ENCODE measurements at regions not wholly inside any gene's neighbourhood (a gene's known extent, or its start where the extent isn't known, plus 50 kb on each side); places are given as distances from the start of the nearest gene placed in this dataset.

DNA sequence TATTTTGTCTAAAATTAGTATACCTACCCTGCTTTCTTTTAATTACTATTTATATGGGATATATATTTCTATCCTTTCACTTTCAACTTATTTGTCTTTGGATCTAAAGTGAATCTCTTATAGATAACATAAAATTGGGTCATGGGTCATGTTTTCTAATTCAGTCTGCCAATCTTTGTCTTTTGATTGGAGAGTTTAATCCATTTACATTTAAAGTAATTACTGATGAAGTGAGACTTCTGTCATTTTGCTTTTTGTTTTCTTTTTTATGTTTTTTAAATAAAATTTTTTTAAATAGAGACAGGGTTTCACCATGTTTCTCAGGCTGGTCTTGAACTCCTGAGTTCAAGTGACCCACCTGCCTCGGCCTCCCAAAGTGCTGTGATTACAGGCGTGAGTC, 50.5 kb upstream of the PRDM1 start:
- DNase-seq = no peak

DNA sequence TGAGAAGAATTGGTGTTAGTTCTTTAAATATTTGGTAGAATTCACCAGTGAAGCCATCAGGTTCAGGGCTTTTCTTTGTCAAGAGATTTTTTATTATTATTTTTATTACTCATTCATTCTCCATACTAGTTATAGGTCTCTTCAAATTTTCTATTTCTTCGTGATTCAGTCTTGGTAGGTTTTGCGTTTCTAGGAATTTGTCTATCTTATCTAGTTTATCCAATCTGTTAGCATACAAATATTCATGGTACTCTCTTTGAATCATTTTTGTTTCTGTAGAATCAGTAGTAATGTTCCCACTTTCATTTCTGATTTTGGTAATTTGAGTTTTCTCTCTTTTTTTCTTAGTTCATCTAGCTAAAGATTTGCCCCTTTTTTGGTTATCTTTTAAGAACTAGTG, 52.3 kb upstream of the PRDM1 start:
- DNase-seq = no peak

DNA sequence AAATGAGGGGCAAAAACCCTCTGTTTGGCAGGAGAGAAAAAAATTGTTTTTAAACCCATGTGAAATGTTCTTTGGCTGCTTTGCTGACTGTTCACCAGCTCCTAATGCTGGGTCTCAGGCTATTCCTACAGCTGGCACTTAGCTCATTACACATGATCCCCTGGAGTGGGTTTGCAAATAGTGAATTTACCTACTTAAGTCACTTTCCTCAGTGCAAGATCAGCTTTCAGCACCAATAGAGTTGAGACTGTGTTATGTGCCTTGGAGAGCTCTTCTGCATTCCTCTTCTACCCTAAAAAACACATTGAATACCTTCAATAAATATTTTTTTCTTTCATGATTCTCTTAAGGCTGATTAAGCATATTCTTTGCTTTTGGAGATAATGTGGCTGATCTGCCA, 58.4 kb upstream of the PRDM1 start:
- no peak for DNase-seq

DNA sequence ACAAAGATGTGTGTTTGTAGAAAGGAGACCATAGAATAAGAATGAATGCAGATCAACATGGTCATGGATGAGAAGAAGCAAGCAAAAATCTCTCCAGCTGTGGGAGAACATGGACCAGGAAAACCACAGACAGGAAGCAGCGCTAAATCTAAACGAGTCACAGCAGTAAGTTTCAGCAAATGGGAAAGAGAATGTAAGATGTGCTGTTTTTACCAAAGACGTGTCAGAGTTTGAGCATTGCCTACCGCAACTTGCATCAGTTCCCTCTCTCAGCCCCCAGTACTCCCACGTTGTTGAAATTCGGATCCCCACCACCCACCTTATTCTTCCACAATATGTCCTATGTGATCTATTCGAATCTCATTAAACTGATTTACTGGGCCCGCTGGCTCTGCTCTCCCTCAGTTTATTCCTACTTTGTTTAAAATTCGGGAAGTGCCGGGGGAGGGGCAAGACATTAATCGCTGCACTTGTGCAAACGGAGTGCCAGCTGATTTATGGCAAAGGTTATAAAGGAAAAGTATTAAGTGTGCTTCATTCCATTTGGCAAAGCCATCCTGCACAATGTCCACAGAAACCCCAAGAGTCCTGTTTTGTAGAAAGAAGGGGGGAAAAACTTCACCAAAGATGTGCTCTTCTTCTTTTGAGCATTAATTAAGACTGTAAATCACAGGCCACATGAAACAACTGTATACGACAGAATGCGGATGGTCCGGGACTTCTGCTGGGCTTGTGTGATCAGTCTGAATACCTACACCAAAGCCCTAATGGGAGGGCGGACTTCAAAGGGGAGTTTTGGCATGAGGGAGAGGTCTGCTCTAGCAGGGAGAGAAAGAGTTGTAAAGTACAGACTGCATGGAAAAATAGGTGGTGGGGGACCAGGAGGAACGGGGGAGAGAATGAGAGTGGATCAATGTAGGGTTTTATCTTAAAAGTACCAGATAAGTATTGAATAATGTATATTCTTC, 59.1 kb upstream of the PRDM1 start:
- DNase-seq = no peak

DNA sequence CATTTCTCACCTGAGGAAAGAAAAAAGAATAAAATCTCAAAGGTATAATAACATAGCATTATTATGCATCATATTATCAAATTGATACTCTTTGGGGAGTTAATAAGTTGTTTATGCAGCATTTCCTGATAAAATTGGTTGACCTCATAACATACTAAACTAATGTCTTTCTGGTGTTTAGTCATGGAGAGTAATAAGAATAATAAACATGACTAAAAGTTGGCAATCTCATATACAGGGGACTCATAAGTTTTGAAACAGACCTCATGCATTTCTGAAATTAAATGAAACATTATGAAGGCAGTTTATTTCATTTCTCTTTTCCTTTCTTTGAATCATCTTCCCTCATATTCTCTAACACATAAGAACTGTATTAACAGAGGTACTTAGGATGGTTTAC, 60.5 kb upstream of the PRDM1 start:
- no peak for DNase-seq

DNA sequence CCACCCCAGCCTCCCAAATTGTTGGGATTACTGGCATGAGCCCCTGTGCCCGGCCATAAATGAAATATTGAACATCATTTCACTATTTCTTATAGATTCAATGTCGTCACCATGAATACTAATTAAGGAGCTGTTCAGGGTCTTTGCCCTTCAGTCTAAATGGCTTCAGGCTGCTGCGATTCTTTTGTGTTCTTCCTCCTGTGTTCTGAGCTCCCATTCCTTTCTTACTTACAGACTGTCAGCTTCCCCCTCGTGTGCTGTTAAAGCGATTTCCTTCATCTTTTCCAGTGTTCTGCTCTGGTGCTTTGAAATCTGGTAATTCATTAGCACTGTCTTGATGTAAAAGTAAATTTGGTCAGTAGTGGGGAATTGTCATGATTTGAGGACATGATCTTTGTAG, 63.3 kb upstream of the PRDM1 start:
- no peak for DNase-seq

DNA sequence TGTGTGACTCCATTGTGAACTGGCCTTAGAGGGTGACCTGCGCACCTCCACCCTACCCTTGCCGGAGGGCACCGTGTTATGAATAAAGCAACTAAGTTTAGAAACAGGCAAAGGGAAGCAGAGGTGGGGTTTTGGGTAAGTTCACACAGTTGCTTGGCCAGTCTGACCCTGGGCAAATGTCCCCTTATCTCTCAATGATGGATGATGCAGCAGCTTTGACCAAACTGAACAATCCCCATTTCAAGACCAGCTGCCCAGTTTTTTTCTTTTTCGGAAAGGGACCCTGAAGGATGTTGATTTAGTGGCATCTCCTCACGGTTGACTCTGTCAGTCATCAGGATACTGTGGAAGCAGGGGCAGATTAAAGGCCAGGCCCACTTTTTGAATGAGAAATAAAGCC, 68.7 kb upstream of the PRDM1 start:
- no peak for DNase-seq

DNA sequence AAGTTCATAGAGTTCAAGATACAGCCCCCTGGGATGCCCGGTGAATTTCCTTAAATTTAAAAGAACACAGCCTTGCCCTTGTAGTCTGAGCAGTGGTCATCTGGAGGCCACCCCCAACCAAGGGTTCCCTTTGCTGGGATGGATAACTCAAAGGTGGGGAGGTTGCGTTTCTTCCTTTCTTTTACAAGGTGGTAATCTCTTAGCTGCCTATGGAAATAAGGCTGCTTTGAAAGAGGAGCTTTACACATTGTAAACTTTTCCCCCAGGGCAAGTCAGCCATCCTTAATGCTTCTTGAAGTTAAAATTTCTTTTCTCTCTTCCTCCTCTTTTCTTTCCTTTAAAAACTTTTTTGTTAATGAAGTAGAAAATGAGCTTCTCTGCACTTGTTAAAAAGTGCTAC, 71.2 kb upstream of the PRDM1 start:
- no peak for DNase-seq

DNA sequence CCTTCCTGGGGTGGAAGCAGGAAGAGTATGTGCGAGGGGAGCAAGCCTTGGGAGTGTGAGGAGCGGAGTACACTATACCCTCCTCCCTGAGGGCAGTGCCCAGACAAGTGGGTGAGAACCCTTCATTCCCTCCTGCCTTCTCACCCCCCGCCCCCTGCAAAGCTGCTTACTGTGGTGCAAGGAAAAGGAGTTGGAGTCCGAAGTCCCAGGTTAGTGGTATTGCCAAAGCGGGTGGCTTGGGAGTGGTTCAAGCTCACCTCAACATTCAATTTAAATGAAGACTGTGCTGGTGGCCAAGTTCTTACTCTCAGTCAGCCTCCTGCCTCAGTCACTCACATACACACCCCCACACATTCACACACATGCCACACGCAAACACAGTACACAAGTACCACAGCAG, 74.7 kb upstream of the PRDM1 start:
- no peak for DNase-seq

DNA sequence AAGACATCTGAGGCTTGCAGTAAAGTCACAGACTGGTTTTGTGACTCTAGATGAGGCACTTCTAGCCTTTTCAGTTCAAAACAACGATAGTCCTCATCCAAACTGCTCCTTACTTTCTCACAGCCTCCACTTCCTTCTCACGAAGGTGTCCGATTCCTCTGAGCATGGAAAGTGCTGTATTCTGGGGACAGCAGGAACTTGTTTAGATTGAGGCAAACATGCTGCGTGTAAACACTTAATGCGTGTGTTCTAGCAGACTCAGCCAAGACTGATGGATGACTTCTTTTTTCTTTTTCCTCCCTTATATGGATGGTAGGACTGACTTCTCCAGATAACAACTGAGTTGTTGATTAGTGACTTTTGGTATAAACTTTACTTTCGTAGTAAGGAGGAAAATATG, 80.2 kb upstream of the PRDM1 start:
- DNase-seq = no peak

DNA sequence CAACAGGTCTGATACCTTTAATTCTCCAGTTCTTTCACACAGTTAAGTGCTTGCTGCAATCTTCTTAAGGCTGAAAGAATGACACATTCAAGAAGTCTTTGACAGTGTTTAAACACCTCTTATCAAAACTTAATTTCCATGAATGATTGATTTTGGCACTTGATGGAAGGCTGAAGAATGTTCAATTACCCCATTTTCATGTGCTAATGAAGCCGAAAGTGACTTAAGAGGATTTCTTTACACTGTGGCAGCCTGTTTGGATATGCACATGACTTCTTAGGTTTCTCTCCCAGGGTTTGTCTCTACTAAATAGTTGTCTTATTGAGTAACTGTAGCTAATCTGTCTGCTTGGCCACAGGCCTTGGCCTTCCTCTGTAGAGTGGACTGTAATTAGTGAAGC, 81.1 kb upstream of the PRDM1 start:
- no peak for DNase-seq

DNA sequence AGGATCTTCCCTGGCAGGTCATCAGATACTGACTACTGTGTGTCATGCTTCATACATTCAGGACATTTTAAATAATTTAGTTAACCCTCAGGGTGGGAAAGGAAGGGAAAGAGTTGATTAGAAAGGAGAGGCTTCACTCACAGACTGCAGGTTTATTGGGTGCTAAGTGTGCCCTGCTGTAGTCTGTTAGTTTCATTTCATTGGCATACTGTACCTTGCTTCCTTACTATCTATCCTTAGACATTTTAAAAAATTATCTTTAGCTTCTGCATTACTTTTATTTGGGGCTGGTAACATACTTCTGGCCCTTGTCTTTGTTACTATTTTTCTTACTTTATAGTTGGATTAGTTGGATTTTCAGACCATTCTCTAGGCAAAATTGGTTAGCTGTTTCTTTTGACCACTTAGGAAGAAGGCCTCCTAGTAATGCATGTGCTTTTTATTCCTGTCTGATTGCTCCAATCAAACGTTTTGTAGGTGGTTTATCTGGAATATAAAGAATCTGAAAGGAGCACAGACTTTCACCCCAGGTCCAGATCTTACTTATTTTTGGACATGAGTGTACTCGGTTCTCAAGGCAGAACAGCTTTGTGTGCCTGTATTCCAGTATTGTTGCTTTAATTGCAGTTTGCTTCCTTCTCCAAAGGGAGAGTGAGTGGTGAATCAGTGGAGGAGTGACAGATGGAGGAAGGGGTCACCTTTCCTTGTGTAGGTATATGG, 82.7 kb upstream of the PRDM1 start:
- DNase-seq = no peak

DNA sequence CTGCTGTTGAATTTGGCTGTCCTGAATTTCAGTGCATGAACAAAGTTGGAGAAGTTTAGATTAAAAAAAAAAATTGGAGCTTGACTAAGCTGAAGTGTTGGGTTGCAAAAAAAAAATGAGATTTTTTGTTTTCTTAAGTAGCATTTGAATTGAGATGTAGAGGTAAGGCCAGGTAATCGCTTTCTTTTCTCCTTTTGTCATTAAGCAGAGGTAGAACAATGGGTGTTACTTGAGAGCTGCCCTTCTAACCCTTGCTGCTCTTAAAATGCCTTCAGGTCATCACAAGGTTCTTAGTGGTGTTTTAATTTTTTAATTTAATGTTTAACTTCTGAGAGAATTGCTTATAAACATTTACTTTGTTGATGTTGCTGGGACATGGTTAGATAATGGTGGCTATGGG, 84.1 kb upstream of the PRDM1 start:
- DNase-seq = no peak

DNA sequence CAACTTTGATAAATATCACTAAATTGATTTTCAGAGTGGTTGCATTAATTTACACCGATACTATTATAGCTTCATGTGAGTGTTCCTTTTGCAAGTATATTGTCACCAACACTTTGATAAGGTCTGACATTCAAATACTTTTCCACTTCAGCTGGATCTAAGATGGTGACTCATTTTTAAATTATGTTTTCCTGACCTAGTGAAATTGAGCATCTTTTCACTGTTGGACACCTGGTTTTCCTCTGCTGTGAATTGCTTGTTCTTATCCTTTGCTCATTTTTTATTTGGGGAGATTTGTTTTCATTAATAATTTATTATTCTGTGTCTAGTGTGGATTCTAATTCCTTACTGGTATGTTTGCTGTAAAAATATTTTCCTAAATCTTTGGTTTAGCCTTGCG, 85.2 kb upstream of the PRDM1 start:
- no peak for DNase-seq

DNA sequence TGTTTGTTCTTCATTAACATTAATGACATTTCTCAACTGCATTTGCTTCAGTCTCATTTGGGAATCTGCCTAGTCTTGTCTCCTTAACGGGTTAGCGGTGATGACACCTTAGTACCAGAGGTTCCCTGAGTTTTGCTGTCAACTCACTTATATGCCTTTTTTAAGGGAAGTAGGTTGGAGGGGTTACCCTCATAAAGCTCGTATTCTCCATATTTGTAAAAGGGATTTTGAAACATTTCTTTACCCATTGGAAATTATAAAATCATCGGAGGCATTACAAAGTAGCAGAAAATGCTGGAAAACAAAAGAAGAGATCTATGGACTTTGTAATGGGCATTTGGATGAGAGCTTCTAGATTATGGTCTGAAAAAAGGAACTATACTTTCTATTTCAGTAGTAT, 88.7 kb upstream of the PRDM1 start:
- no peak for DNase-seq

DNA sequence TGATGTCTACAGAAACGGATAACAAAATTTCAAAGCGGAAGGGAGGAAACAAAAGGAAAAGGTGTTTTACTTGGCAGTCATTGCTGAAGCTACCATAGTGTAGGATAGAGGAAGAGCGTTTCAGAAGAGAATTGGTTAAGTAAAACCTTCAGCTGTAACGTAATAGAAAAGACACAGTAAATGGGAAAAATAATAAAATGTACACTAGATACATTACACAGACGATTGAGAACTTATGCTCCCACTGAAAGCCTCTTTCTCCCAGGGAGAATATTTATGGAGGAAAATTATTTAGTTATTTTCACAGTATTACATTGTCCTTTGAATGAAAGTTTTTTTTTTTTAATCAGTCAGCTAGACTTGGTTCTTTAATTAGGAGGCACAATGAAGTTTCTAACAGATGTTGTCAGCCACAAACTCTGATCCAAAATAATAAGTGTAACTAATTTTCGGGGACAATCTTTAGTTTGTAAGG, 90.7 kb upstream of the PRDM1 start:
- no peak for DNase-seq

DNA sequence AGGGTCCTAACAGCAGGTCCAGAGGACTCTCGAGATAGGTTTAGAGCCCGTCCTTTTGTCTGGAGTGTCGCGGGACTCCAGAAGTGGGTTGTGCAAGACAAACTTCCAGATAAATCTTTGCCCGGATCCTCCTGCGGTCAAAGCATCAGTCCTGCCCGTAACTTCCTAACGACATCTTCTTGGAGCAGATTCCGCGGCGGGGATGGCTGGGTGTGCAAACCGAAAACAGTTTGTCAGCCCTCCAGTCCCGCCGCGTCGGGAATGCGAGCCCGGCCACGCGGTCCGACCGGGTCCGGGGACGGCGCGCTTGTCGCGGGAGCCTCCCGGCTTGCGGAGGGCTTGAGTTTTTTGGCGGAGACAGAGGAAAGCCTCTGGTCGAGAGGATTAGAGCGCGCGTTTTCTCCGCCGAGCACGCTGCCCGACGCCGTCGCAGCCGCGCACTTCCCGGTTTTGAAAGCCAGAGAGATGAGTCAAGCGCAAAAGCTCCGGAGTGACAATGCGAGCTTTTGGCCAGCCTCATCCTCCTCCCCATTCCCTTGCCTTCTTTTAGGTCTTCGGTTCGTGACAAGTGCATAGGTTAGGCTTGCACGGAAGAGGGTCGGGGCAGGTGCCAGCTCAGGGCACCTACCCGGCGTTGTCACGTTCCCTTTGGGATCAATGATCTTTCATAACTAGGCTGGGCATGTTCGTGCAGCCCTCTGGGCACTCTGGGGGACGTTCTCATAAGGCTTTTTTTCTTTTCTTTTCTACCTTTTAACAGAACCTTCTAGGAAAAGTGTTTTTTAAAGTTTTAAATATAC, 91.3 kb upstream of the PRDM1 start:
- peak; percentile 68 for DNase-seq

DNA sequence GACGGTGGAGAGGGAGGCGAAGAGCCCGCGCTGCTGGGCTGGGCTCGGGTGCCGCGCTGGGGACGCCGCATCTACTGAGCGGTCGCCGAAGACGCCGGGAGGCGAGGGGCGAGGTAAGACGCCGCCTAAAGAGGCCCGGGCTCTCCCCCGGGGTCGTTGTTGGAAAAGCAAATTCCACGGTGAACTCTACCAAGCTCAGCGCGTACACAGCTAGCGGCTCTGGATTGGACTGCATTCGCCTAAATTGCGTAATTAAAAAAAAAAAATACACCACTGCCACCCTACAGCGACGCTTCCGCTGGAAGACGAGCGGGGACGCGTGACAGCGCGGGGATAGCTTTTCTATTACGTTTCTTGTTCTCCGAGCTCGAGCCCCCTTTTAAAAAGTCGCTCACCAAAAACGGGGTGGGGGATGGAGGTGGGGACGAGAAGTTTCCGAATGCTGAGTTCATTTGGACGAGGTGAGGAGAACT, 92.0 kb upstream of the PRDM1 start:
- DNase-seq = peak; percentile 62

DNA sequence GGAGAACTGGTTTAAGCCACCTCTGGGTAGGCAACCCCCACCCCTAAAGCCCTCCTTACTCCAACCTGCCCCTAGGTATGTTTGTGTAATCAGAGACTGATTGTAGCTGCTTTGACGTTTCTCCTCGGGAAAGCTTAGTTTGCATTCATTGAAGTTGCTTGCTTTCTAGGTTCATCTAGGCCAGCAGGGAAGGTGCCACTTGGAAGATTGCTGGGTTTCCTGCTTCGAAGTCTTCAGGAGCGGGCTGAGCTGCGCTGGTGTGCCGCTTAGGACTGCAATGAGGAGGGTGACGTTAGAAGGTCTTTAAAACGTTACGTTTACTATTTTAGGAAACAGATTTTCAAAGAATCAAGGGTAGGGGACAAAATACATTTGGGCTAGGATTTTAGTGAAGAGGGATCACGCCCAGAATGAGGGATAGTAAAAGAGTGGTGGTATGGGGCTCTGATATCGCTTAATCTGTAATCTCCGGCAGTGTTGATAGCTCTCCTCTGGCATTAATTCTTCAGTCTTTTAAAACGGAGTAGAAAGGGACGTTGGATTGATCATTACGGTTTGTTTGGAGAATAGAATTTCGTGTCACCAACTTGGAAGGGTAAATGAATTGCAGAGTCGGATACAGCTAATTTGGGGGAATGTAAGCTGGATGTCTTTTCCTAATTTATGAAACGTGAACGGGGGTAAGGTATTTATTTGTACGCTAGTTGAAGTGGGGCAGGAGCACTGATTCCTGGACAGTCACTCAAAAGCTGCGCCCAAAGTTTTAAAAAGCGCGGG, 92.6 kb upstream of the PRDM1 start:
- DNase-seq = no peak

DNA sequence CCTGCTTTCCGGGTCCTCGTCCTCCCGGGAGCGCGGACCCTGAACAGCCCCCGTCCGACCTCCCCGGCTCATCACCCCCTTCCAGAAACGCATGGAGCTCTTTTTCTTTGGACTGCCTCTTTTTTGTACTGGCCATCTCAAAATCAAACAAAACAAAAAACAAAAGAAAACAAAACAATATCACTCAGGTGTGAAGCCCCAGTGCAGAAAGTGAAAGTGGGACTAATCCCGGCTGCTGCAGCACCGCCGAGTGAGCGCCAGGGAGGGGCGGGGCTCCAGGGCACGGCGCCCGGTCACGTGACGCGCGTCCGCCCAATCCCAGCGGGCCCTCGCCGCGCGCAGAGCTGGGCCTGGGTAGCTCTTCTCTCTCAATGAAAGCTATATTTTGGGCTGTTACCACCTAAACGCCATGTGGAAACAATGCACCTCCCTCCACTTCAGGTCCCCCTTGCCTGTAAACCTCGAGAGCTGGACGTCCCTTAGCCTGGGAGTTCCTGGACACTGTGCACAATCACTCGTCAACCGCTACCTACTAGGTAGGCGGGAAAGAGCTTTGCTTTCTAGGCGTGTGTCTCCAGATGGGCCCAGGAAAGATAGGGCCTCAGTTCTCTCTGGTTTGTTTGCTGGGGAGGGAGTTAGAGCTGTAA, 93.7 kb upstream of the PRDM1 start:
- DNase-seq = peak; percentile 89

DNA sequence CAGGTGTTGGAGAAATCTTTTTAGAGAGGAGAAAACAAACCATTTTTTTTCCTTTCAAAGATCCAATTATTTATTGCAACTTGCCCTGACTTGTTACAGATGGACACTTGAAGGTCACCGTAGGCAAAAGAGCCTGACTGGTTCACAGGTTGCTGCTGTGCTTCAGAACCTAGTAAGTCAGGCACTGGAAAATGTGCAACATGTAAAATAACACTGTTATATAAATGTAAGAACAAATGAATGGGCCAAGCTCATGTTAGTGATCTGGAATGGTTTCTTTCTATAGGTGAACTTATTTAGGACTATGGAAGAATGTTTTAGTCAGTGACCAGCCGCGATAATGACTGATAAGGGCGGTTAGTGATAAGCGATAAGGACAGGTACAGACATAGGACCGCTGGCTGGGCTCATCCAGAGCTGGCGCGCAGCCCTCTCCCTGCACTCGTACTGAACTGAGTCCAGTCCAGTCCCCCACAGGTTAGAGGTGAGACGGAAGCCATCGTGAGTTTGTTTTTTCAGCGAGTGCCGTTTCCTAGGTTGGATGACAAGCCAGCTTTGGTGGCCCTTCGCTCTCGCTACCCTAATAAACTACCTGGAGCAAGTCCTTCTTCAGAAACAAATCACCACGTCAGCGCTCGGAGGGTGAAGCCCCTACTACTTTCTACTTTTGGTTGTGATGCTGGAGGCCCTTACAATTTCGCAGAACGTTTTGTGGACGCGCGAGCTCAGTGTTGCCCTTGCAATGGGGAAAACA, 94.4 kb upstream of the PRDM1 start:
- DNase-seq = peak; percentile 47
